SK-N-SH (cell line): ENCODE measurements at regions not wholly inside any gene's neighbourhood (a gene's known extent, or its start where the extent isn't known, plus 50 kb on each side); places are given as distances from the start of the nearest gene placed in this dataset.

Experiments used
- CTCF ChIA-PET: fragments of 300-600, 350-600 bp; formaldehyde crosslinking; extraction: SDS; loops from one replicate; lab custom pipeline; 2021; lab: Yijun Ruan, JAX
- POLR2A ChIA-PET: fragments of 350-600 bp; sonication (Branson Sonifier 250); formaldehyde crosslinking; extraction: SDS; loops from one replicate; lab custom pipeline; 2020; ENCODE audit warnings: antibody characterized with exemption, inconsistent platforms; lab: Yijun Ruan, JAX
- DNase-seq: peaks from one replicate; pipeline ENCODE4 v3.0.0; 2012
- H2AFZ ChIP-seq: fragments of 200-600 bp; sonication (generic); 2 replicates; pipeline ENCODE4 v1.8.1; 2016; ENCODE audit warnings: antibody characterized with exemption, mild to moderate bottlenecking, low read depth
- H3F3A ChIP-seq: fragments of 200-600 bp; sonication (generic); replicated peaks from 2 replicates; pipeline ENCODE3; 2016; ENCODE audit warnings: antibody characterized with exemption, mild to moderate bottlenecking; ENCODE audit not compliant: insufficient read depth
- H3K27ac ChIP-seq, 2 experiments: fragments of 200-500 bp in 1 of 2; fragments of 200-600 bp in 1 of 2; sonication (Bioruptor generic) in 1 of 2; sonication (generic), shearing (Covaris generic) in 1 of 2; 2 replicates each; pipeline versions ENCODE4 v1.5.1 to v1.6.1; 2014 to 2016; ENCODE audit warnings: low read depth in 2 of 2, inconsistent platforms in 1 of 2, low read length in 1 of 2, mild to moderate bottlenecking in 1 of 2, mixed read lengths in 1 of 2
- H3K27me3 ChIP-seq: fragments of 200-600 bp; sonication (generic), shearing (Covaris generic); 2 replicates; pipeline ENCODE4 v1.6.1; 2016; ENCODE audit warnings: mixed run types; ENCODE audit not compliant: insufficient read depth
- H3K36me3 ChIP-seq, 2 experiments: fragments of 200-500 bp in 1 of 2; fragments of 200-600 bp in 1 of 2; sonication (Bioruptor generic) in 1 of 2; sonication (generic) in 1 of 2; replicated peaks in 1 of 2; 2 replicates each; pipeline versions ENCODE3 to v1.5.1; 2014 to 2016; ENCODE audit warnings: low read length in 1 of 2, mild to moderate bottlenecking in 1 of 2; ENCODE audit not compliant: insufficient read depth in 2 of 2, control insufficient read depth in 1 of 2
- H3K4me1 ChIP-seq, 2 experiments: fragments of 200-500 bp in 1 of 2; fragments of 200-600 bp in 1 of 2; sonication (Bioruptor generic) in 1 of 2; sonication (generic), shearing (Covaris generic) in 1 of 2; 2 replicates each; pipeline versions ENCODE4 v1.5.1 to v1.6.1; 2014 to 2016; ENCODE audit warnings: low read depth in 1 of 2, low read length in 1 of 2, mixed run types in 1 of 2; ENCODE audit not compliant: insufficient read depth in 2 of 2, control insufficient read depth in 1 of 2
- H3K4me2 ChIP-seq: fragments of 200-600 bp; sonication (generic), shearing (Covaris generic); 2 replicates; pipeline ENCODE4 v1.6.1; 2017; ENCODE audit warnings: mixed run types
- H3K4me3 ChIP-seq, 2 experiments: fragments of 200-500 bp in 1 of 2; fragments of 200-600 bp in 1 of 2; sonication (Bioruptor generic) in 1 of 2; sonication (generic), shearing (Covaris generic) in 1 of 2; 2 replicates each; pipeline versions ENCODE4 v1.5.1 to v1.8.1; 2014 to 2016; ENCODE audit warnings: low read depth in 2 of 2, inconsistent platforms in 1 of 2, low read length in 1 of 2, mild to moderate bottlenecking in 1 of 2, mixed read lengths in 1 of 2, moderate library complexity in 1 of 2
- H3K79me2 ChIP-seq: fragments of 200-600 bp; sonication (generic); 2 replicates; pipeline ENCODE4 v1.8.1; 2017; ENCODE audit warnings: mild to moderate bottlenecking; ENCODE audit not compliant: insufficient read depth
- H3K9ac ChIP-seq: fragments of 200-600 bp; sonication (generic); 2 replicates; pipeline ENCODE4 v1.6.1; 2017; ENCODE audit warnings: mixed run types
- H3K9me2 ChIP-seq: fragments of 200-600 bp; sonication (generic); 2 replicates; pipeline ENCODE4 v1.6.1; 2017; ENCODE audit warnings: mixed run types
- H3K9me3 ChIP-seq: fragments of 200-600 bp; sonication (generic); 2 replicates; pipeline ENCODE4 v1.6.1; 2017; ENCODE audit warnings: mixed run types, mild to moderate bottlenecking, moderate library complexity
- H4K20me1 ChIP-seq: fragments of 200-600 bp; sonication (generic); 2 replicates; pipeline ENCODE4 v1.6.1; 2017; ENCODE audit warnings: mild to moderate bottlenecking, mixed run types; ENCODE audit not compliant: insufficient read depth
- JUND ChIP-seq: IDR thresholded peaks from 2 replicates; pipeline ENCODE4 v1.4.0; 2012
- NFIC ChIP-seq: IDR thresholded peaks from 2 replicates; pipeline ENCODE4 v1.4.0; 2012; ENCODE audit warnings: borderline replicate concordance
- RFX5 ChIP-seq: IDR thresholded peaks from 2 replicates; pipeline ENCODE4 v1.6.1; 2012; ENCODE audit warnings: mild to moderate bottlenecking, improper control_type of control experiment, low read length
- YY1 ChIP-seq: IDR thresholded peaks from 2 replicates; pipeline ENCODE4 v1.4.0; 2012; ENCODE audit warnings: low read depth, mild to moderate bottlenecking
- WGBS: methylation state at CpG from one replicate; pipeline ENCODE4 v1.1.6; 2017; ENCODE audit warnings: low lambda C conversion rate; 5-methylcytosine and 5-hydroxymethylcytosine counted together
- TF ChIP-seq, protein P1 (sequence below): IDR thresholded peaks from 2 replicates; pipeline ENCODE4 v1.4.0; 2012; ENCODE audit warnings: low read depth, borderline replicate concordance
- TF ChIP-seq, protein P2 (sequence below): fragments of 150-350 bp; IDR thresholded peaks from 2 replicates; pipeline ENCODE4 v1.6.1; 2016; ENCODE audit warnings: mild to moderate bottlenecking, low read depth, low read length
- TF ChIP-seq, protein P3 (sequence below): IDR thresholded peaks from 2 replicates; pipeline ENCODE4 v1.4.0; 2012; ENCODE audit warnings: low read depth, borderline replicate concordance
- TF ChIP-seq, protein P4 (sequence below): fragments of 150-350 bp; IDR thresholded peaks from 2 replicates; pipeline ENCODE4 v1.6.1; 2017; ENCODE audit warnings: antibody characterized with exemption, low read length, low read depth, borderline replicate concordance

DNA sequence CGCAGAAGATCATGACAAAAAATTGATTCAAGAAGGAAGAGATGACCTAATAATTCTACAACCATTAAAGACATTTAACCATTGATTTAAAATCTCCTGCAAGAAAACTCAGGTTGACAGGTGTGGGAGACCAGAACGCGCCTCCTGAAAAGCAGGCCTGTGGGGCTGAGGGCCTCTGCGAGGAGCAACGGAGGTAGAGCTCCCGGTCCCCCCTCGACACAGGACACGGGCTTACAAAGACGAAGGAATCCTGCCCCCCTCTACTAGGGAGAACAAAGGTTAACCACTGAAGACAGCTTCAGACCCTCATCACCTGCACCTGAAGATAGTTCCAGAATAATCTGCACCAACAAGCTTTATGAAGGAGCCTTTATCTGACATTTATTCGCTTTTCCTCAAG lies 55.9 kb upstream of the INPP5A start (continued):
- TF ChIP-seq, protein P1, sequence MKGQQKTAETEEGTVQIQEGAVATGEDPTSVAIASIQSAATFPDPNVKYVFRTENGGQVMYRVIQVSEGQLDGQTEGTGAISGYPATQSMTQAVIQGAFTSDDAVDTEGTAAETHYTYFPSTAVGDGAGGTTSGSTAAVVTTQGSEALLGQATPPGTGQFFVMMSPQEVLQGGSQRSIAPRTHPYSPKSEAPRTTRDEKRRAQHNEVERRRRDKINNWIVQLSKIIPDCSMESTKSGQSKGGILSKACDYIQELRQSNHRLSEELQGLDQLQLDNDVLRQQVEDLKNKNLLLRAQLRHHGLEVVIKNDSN: no peak
- TF ChIP-seq, protein P2, sequence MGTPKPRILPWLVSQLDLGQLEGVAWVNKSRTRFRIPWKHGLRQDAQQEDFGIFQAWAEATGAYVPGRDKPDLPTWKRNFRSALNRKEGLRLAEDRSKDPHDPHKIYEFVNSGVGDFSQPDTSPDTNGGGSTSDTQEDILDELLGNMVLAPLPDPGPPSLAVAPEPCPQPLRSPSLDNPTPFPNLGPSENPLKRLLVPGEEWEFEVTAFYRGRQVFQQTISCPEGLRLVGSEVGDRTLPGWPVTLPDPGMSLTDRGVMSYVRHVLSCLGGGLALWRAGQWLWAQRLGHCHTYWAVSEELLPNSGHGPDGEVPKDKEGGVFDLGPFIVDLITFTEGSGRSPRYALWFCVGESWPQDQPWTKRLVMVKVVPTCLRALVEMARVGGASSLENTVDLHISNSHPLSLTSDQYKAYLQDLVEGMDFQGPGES: no peak

DNA sequence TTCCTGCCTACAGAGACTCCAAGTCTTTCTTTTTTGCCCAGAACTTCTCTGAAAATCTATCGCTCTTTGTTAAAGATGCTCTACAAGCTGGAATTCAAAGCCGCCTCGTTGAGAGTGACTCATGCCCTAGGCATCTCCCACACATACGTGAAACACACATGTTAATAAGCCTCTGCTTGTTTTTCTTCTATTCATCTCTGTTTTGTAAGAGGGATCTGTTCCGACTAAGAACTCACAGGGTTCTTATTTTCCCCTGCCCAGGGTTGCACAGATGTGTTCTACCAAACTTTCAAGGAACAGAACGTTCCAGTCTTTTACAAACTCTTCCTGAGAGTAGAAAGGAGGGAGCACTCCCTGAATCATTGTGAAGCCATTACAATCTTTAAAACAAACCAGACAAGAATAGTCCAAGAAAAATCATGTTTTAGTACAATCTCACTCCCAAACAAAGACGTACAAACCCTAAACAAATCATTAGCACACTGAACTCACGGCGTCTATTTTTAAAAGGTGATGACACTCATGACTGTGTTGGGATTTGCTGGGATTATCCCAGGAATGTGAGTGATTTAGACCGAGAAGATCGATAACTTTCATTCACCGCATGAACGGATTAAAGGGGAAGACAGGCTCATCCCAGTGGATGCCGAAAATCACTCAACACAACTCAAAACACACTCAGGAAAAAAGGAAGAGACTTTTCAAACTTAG lies 55.3 kb upstream of the INPP5A start:
- H3K9me3 ChIP-seq: no peaks in the 10 kb centered on the region
- H3K27ac ChIP-seq: no peak overlapping the region
- no peak overlapping the region for H2AFZ ChIP-seq
- no peaks in the 10 kb centered on the region for H3K9me2 ChIP-seq
- no peaks in the 10 kb centered on the region for H3K36me3 ChIP-seq
- no peaks in the 10 kb centered on the region; the same call in 1 of the 2 replicates for H3K27me3 ChIP-seq
- no peak overlapping the region for H3K9ac ChIP-seq
- CTCF ChIA-PET: no interaction called here
- POLR2A ChIA-PET: no interaction called here
- H3K4me3 ChIP-seq: no peak overlapping the region
- H3K4me1 ChIP-seq: no peaks in the 10 kb centered on the region
- 71% methylated on average over 14 of the region's 14 CpGs for WGBS
- DNase-seq: no peak
- no peak overlapping the region for H3K4me2 ChIP-seq
- H4K20me1 ChIP-seq: no peaks in the 10 kb centered on the region
- TF ChIP-seq YY1 (no peak), JUND (no peak)
- TF ChIP-seq, protein P3, sequence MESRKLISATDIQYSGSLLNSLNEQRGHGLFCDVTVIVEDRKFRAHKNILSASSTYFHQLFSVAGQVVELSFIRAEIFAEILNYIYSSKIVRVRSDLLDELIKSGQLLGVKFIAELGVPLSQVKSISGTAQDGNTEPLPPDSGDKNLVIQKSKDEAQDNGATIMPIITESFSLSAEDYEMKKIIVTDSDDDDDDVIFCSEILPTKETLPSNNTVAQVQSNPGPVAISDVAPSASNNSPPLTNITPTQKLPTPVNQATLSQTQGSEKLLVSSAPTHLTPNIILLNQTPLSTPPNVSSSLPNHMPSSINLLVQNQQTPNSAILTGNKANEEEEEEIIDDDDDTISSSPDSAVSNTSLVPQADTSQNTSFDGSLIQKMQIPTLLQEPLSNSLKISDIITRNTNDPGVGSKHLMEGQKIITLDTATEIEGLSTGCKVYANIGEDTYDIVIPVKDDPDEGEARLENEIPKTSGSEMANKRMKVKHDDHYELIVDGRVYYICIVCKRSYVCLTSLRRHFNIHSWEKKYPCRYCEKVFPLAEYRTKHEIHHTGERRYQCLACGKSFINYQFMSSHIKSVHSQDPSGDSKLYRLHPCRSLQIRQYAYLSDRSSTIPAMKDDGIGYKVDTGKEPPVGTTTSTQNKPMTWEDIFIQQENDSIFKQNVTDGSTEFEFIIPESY: no peak
- TF ChIP-seq, protein P4, sequence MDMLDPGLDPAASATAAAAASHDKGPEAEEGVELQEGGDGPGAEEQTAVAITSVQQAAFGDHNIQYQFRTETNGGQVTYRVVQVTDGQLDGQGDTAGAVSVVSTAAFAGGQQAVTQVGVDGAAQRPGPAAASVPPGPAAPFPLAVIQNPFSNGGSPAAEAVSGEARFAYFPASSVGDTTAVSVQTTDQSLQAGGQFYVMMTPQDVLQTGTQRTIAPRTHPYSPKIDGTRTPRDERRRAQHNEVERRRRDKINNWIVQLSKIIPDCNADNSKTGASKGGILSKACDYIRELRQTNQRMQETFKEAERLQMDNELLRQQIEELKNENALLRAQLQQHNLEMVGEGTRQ: no peak
- no peaks in the 10 kb centered on the region for H3F3A ChIP-seq
- H3K79me2 ChIP-seq: no peaks in the 10 kb centered on the region

DNA sequence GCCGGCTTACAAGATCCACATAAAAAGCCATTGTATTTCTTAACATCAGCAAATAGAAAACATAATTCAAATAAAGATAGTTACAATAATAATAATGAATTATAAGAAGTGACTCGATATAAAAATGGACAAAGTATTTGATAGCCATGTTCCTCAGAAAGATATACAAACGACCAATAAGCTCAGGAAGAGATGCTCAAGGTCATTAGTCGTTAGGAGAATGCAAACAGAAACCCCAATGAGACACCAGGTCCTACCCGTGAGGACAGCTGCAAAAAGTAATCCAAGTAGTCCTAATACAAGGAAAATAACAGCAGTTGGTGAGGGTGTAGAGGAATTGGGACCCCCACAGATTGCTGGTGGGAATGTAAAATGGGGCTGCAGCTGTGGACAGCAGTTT lies 54.2 kb upstream of the INPP5A start:
- POLR2A ChIA-PET: no interaction called here
- no peak for DNase-seq
- Histone ChIP-seq H3K9me3 (no peaks in the 10 kb centered on the region), H3K4me3 (no peak overlapping the region), H4K20me1 (no peaks in the 10 kb centered on the region), H3K4me2 (no peak overlapping the region), H3K27ac (no peak overlapping the region), H3K9me2 (no peaks in the 10 kb centered on the region), H3K79me2 (no peaks in the 10 kb centered on the region)
- WGBS: 63% methylated on average over 5 of the region's 5 CpGs
- TF ChIP-seq RFX5 (peak; percentile 81), NFIC (no peak)
- TF ChIP-seq, all 33 proteins: peak for 1
- Histone ChIP-seq H2AFZ (no peak overlapping the region), H3K9ac (no peak overlapping the region), H3K27me3 (no peaks in the 10 kb centered on the region; the same call in 1 of the 2 replicates), H3K36me3 (no peaks in the 10 kb centered on the region), H3F3A (no peaks in the 10 kb centered on the region), H3K4me1 (no peaks in the 10 kb centered on the region)
- CTCF ChIA-PET: interaction anchor here (1.5 kb wide), 1 partner anchor 24 kb away, joined by 4 read pairs; no protein-coding TSS in a partner anchor
